ENCODE measurements at regions not wholly inside any gene's neighbourhood (a gene's known extent, or its start where the extent isn't known, plus 50 kb on each side); places are given as distances from the start of the nearest gene placed in this dataset.

DNA sequence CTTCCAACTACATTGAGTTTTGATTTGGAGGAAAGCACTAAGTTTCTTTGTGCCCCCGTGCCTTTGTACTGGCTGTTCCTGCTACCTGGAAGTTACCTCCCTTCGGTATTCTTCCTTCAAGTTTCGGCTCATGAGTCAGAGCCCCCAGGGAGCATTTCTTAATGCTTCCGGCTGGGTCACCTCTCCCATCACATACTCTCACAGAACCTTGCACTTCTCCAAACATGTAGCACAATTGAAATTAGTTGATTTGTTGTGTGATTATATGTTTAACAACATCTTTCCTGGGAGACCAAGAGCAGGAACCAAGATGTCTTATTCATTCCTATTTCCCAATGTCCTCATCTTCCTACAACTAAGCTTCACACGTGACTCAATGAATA, 158.6 kb upstream of the CDH5 start:
- Histone ChIP-seq H3K4me3 (ENCODE audit: control extremely low read depth in 1 of 5, extremely low read depth in 1 of 5, insufficient read depth in 1 of 5, low read depth in 2 of 5, low read length in 4 of 5) (no peak overlapping the region), H3K9me3 (ENCODE audit: control extremely low read depth in 1 of 3, control insufficient read depth in 2 of 3, insufficient read depth in 1 of 3, low read length in 2 of 3) (no peaks in the 10 kb centered on the region), H3K36me3 (replicated peaks in 1 of 2; ENCODE audit: control extremely low read depth in 1 of 2, control insufficient read depth in 1 of 2, extremely low read depth in 1 of 2, insufficient read depth in 2 of 2, low read length in 1 of 2) (no peaks in the 10 kb centered on the region), H3K4me1 (ENCODE audit: control insufficient read depth in 2 of 2, insufficient read depth in 2 of 2, low read length in 2 of 2) (no peaks in the 10 kb centered on the region), H3K27me3 (replicated peaks in 1 of 4; ENCODE audit: control extremely low read depth in 1 of 4, control insufficient read depth in 3 of 4, insufficient read depth in 4 of 4, low read length in 3 of 4) (no peaks in the 10 kb centered on the region), H2AFZ (ENCODE audit: insufficient read depth, low read depth, low read length, poor library complexity, severe bottlenecking) (no peak overlapping the region), H3K4me2 (replicated peaks; ENCODE audit: low read depth, low read length, poor library complexity, severe bottlenecking) (no peak overlapping the region), H3K9ac (ENCODE audit: low read length) (no peak overlapping the region), H4K20me1 (ENCODE audit: control insufficient read depth, insufficient read depth, low read length, poor library complexity, severe bottlenecking) (no peaks in the 10 kb centered on the region), H3K27ac (ENCODE audit: low read length in 2 of 2) (no peak overlapping the region), H3K79me2 (ENCODE audit: control insufficient read depth, insufficient read depth, low read length) (no peaks in the 10 kb centered on the region)
- H3K4me3 Mint-ChIP-seq, result no peak overlapping the region
- WGBS (ENCODE audit: insufficient coverage), result 74% methylated on average over 3 of the region's 5 CpGs
- H3K27ac Mint-ChIP-seq, result no peak overlapping the region
- no peak for ATAC-seq (ENCODE audit: low read depth)
- no peak for DNase-seq
- TF ChIP-seq EZH2 (IDR thresholded peaks at IDR 0.05; ENCODE audit: borderline replicate concordance, insufficient read depth, low read depth, low read length, poor library complexity, severe bottlenecking), result no peak
- no peak for TF ChIP-seq CTCF (IDR thresholded peaks at IDR 0.05)
- ChIA-PET POLR2A (no interaction called here), CTCF (no interaction called here)
- H3K27me3 Mint-ChIP-seq, result peaks cover 20% of the 10 kb centered on the region
- intact Hi-C loops (cut with micrococcal nuclease), result no loop called here
- no peaks in the 10 kb centered on the region for H3K9me3 Mint-ChIP-seq (ENCODE audit: insufficient read depth)
- no peaks in the 10 kb centered on the region for H3K4me1 Mint-ChIP-seq

GRCh38 chr16:66207139-66207882, 159.2 kb upstream of the CDH5 start:
- no peak overlapping the region for H3K27ac ChIP-seq (ENCODE audit: low read length in 2 of 2)
- H4K20me1 ChIP-seq (ENCODE audit: control insufficient read depth, insufficient read depth, low read length, poor library complexity, severe bottlenecking), result no peaks in the 10 kb centered on the region
- no peak for DNase-seq
- ATAC-seq (ENCODE audit: low read depth), result no peak
- intact Hi-C loops (cut with micrococcal nuclease), result no loop called here
- Mint-ChIP-seq H3K9me3 (ENCODE audit: insufficient read depth) (no peaks in the 10 kb centered on the region), H3K4me1 (no peaks in the 10 kb centered on the region), H3K27me3 (peaks cover 20% of the 10 kb centered on the region), H3K27ac (no peak overlapping the region), H3K4me3 (no peak overlapping the region)
- ChIA-PET POLR2A (no interaction called here), CTCF (no interaction called here)
- no peak overlapping the region for H3K9ac ChIP-seq (ENCODE audit: low read length)
- H3K36me3 ChIP-seq (replicated peaks in 1 of 2; ENCODE audit: control extremely low read depth in 1 of 2, control insufficient read depth in 1 of 2, extremely low read depth in 1 of 2, insufficient read depth in 2 of 2, low read length in 1 of 2), result no peaks in the 10 kb centered on the region
- no peak overlapping the region for H3K4me2 ChIP-seq (replicated peaks; ENCODE audit: low read depth, low read length, poor library complexity, severe bottlenecking)
- H3K27me3 ChIP-seq (replicated peaks in 1 of 4; ENCODE audit: control extremely low read depth in 1 of 4, control insufficient read depth in 3 of 4, insufficient read depth in 4 of 4, low read length in 3 of 4), result no peaks in the 10 kb centered on the region
- H3K9me3 ChIP-seq (ENCODE audit: control extremely low read depth in 1 of 3, control insufficient read depth in 2 of 3, insufficient read depth in 1 of 3, low read length in 2 of 3), result no peaks in the 10 kb centered on the region
- WGBS (ENCODE audit: insufficient coverage), result 90% methylated on average over 6 of the region's 11 CpGs
- no peak overlapping the region for H2AFZ ChIP-seq (ENCODE audit: insufficient read depth, low read depth, low read length, poor library complexity, severe bottlenecking)
- H3K4me1 ChIP-seq (ENCODE audit: control insufficient read depth in 2 of 2, insufficient read depth in 2 of 2, low read length in 2 of 2), result no peaks in the 10 kb centered on the region
- no peaks in the 10 kb centered on the region for H3K79me2 ChIP-seq (ENCODE audit: control insufficient read depth, insufficient read depth, low read length)
- H3K4me3 ChIP-seq (ENCODE audit: control extremely low read depth in 1 of 5, extremely low read depth in 1 of 5, insufficient read depth in 1 of 5, low read depth in 2 of 5, low read length in 4 of 5), result no peak overlapping the region
- TF ChIP-seq EZH2 (IDR thresholded peaks at IDR 0.05; ENCODE audit: borderline replicate concordance, insufficient read depth, low read depth, low read length, poor library complexity, severe bottlenecking), result no peak
- TF ChIP-seq CTCF (IDR thresholded peaks at IDR 0.05), result no peak
